Progenitor cell of endocrine pancreas (in vitro differentiated cells): ENCODE measurements at regions not wholly inside any gene's neighbourhood (a gene's known extent, or its start where the extent isn't known, plus 50 kb on each side); places are given as distances from the start of the nearest gene placed in this dataset.

ENCODE experiments used
- DNase-seq: peaks from one replicate; pipeline ENCODE4 v3.0.0; 2021; ENCODE audit warnings: low spot score; ENCODE audit not compliant: unreplicated experiment
- H3K27ac Mint-ChIP-seq: 2 replicates; pipeline ENCODE4 v1.8.0; 2021; ENCODE audit warnings: mild to moderate bottlenecking, moderate library complexity, mixed read lengths
- H3K27me3 Mint-ChIP-seq: 2 replicates; pipeline ENCODE4 v1.8.0; 2021; ENCODE audit warnings: mixed read lengths
- H3K36me3 Mint-ChIP-seq: 2 replicates; pipeline ENCODE4 v1.8.0; 2022; ENCODE audit warnings: mixed read lengths; ENCODE audit not compliant: insufficient read depth
- H3K4me1 Mint-ChIP-seq: 2 replicates; pipeline ENCODE4 v1.8.0; 2021; ENCODE audit warnings: low read depth, mixed read lengths
- H3K4me3 Mint-ChIP-seq: 2 replicates; pipeline ENCODE4 v1.8.0; 2021; ENCODE audit warnings: low read depth, mild to moderate bottlenecking, moderate library complexity, mixed read lengths
- H3K9me3 Mint-ChIP-seq: 2 replicates; pipeline ENCODE4 v1.8.0; 2021; ENCODE audit warnings: low read depth, mixed read lengths
- CTCF ChIP-seq: fragments of 200-600 bp; sonication (generic); IDR thresholded peaks from one replicate; pipeline ENCODE4 v1.5.0; 2021; ENCODE audit warnings: antibody characterized with exemption, mild to moderate bottlenecking; ENCODE audit not compliant: unreplicated experiment

GRCh38 chr18:53644799-53645471 lies 579.5 kb downstream of the MBD2 start:
- no peak overlapping the region for H3K27ac Mint-ChIP-seq
- no peak overlapping the region for H3K4me3 Mint-ChIP-seq
- H3K4me1 Mint-ChIP-seq = no peaks in the 10 kb centered on the region
- TF ChIP-seq CTCF = no peak
- no peaks in the 10 kb centered on the region for H3K27me3 Mint-ChIP-seq
- DNase-seq = no peak
- H3K36me3 Mint-ChIP-seq = no peaks in the 10 kb centered on the region
- peaks cover 6% of the 10 kb centered on the region for H3K9me3 Mint-ChIP-seq

GRCh38 chr18:53639687-53640086 lies 584.8 kb downstream of the MBD2 start:
- H3K27ac Mint-ChIP-seq = no peak overlapping the region
- no peaks in the 10 kb centered on the region for H3K36me3 Mint-ChIP-seq
- H3K27me3 Mint-ChIP-seq = no peaks in the 10 kb centered on the region
- no peak overlapping the region for H3K4me3 Mint-ChIP-seq
- no peak for DNase-seq
- no peak for TF ChIP-seq CTCF
- peaks cover 6% of the 10 kb centered on the region for H3K9me3 Mint-ChIP-seq
- H3K4me1 Mint-ChIP-seq = no peaks in the 10 kb centered on the region

- Mint-ChIP-seq H3K9me3 (peaks cover 10% of the 10 kb centered on the region), H3K27me3 (no peaks in the 10 kb centered on the region), H3K4me3 (no peak overlapping the region), H3K27ac (no peak overlapping the region), H3K36me3 (no peaks in the 10 kb centered on the region), H3K4me1 (no peaks in the 10 kb centered on the region)
- no peak for DNase-seq
- no peak for TF ChIP-seq CTCF
Measured at GRCh38 chr18:53629337-53629736, 595.1 kb downstream of the MBD2 start.

- no peaks in the 10 kb centered on the region for H3K36me3 Mint-ChIP-seq
- DNase-seq = no peak
- H3K27ac Mint-ChIP-seq = no peak overlapping the region
- no peak overlapping the region for H3K4me3 Mint-ChIP-seq
- peaks cover 4% of the 10 kb centered on the region for H3K9me3 Mint-ChIP-seq
- no peaks in the 10 kb centered on the region for H3K4me1 Mint-ChIP-seq
- no peak for TF ChIP-seq CTCF
- H3K27me3 Mint-ChIP-seq = no peaks in the 10 kb centered on the region
Measured at GRCh38 chr18:53625997-53626599, 598.4 kb downstream of the MBD2 start.

- no peaks in the 10 kb centered on the region for H3K27me3 Mint-ChIP-seq
- no peak overlapping the region for H3K27ac Mint-ChIP-seq
- no peak for DNase-seq
- peaks cover 2% of the 10 kb centered on the region for H3K4me1 Mint-ChIP-seq
- no peaks in the 10 kb centered on the region for H3K36me3 Mint-ChIP-seq
- H3K9me3 Mint-ChIP-seq = no peaks in the 10 kb centered on the region
- no peak overlapping the region for H3K4me3 Mint-ChIP-seq
- no peak for TF ChIP-seq CTCF
Measured at GRCh38 chr18:53610957-53611356, 613.5 kb downstream of the MBD2 start.
